ENCODE measurements at regions not wholly inside any gene's neighbourhood (a gene's known extent, or its start where the extent isn't known, plus 50 kb on each side); places are given as distances from the start of the nearest gene placed in this dataset.

GRCh38 chr4:83862471-83862870 lies 326.6 kb downstream of the GPAT3 start:
- TF ChIP-seq FOXM1 (IDR thresholded peaks at IDR 0.05; ENCODE audit: borderline replicate concordance) (no peak), SUZ12 (IDR thresholded peaks at IDR 0.05) (no peak), NFRKB (IDR thresholded peaks at IDR 0.05) (no peak), SP1 (IDR thresholded peaks at IDR 0.05) (no peak), FOXA1 (IDR thresholded peaks at IDR 0.05) (no peak)
- TF ChIP-seq, protein P1, sequence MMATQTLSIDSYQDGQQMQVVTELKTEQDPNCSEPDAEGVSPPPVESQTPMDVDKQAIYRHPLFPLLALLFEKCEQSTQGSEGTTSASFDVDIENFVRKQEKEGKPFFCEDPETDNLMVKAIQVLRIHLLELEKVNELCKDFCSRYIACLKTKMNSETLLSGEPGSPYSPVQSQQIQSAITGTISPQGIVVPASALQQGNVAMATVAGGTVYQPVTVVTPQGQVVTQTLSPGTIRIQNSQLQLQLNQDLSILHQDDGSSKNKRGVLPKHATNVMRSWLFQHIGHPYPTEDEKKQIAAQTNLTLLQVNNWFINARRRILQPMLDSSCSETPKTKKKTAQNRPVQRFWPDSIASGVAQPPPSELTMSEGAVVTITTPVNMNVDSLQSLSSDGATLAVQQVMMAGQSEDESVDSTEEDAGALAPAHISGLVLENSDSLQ (IDR thresholded peaks at IDR 0.05) = no peak
